SK-MEL-5 (cell line): ENCODE measurements at regions not wholly inside any gene's neighbourhood (a gene's known extent, or its start where the extent isn't known, plus 50 kb on each side); places are given as distances from the start of the nearest gene placed in this dataset.

Experiments used
- DNase-seq: peaks from one replicate; pipeline ENCODE4 v3.0.0-alpha.2; 2016; ENCODE audit warnings: low read depth, low spot score
- in situ Hi-C: cut with HindIII; loops from 2 replicates; pipeline ENCODE4 v1.10.0; 2016; ENCODE audit warnings: low sequenced_read_pairs, high pct_unique_total_duplicates, low pct_unique_long_range_greater_than_20kb

DNA sequence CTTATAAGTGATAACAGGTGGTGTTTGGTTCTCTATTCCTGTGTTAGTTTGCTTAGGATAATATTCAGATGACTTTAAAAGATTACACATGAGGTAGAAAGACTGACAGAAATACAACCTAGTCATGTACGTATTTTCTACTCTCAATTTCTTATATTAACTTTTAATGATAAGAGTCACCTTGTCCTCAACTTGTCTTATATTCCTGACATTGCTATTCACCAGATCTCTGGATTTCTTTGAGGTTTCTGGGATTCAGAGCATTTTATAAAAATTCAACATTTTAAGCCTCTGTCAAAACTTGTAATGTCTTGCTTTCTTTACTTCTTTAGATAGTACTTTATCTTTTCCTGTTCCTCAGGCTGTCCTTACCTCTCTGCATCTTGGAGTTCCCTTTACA is 234.2 kb downstream of the TBX15 start:
- in situ Hi-C loops: no loop called here
- no peak for DNase-seq

GRCh38 chr1:118751166-118751565 is 237.0 kb downstream of the TBX15 start:
- DNase-seq: no peak
- in situ Hi-C loops: no loop called here

DNA sequence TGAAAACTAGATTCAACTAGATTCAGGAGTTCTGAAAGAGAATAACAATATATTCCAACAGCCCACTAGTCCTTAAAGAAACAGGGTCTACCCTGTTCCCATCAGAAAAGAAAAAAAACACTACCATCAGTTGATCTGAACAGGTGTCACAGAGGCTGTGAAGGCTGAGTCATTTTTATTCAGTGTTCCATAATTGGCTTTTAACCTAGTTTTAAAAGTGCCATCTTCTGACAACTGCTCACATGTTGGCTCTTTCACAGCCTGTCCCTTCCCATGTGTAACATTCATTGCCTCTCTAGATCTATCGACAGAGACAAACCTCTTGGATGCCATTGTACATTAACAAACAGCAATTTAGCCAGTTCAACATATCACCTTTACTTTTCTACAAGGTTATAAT is 243.7 kb downstream of the TBX15 start:
- DNase-seq: no peak
- in situ Hi-C loops: no loop called here

- in situ Hi-C loops: no loop called here
- no peak for DNase-seq
Measured at GRCh38 chr1:118739501-118739900, 248.6 kb downstream of the TBX15 start.

DNA sequence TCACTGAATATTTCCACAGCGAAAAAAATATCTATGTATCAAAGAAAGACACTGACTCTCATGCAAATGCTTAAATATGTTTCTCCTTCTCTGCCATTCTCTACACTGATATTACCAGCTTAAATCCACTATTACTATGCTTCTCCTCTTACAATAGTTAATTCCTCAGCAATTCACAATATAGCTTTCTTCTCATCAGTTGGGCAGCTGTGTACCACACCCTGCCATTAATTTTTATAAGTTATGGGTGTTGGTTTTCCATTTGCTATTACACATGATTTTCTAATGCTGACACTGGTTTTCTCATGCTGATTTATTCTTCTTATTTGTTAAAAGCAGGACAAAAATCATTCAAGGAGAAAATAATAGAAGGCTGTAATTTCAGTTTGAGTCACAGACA is 251.8 kb downstream of the TBX15 start:
- DNase-seq: no peak
- in situ Hi-C loops: no loop called here

DNA sequence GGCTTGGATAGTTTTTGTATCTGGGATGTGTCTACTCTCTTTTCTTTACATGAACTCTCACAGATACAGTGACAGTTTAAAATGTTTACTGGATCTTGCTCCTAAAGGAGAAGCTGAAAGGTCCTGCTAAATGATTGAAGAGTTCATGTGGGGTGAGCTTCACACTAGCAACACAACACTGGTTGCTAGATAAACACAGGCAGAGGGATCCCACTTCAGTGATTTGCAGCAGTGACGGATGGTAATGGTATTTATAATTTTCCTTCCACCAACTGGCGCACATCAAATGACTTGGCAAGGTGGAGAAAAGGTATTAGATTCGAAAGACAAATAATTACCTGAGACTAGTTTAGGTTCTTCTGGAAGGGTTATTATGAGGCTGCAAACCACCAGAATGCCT is 270.2 kb downstream of the TBX15 start:
- in situ Hi-C loops: no loop called here
- no peak for DNase-seq

DNA sequence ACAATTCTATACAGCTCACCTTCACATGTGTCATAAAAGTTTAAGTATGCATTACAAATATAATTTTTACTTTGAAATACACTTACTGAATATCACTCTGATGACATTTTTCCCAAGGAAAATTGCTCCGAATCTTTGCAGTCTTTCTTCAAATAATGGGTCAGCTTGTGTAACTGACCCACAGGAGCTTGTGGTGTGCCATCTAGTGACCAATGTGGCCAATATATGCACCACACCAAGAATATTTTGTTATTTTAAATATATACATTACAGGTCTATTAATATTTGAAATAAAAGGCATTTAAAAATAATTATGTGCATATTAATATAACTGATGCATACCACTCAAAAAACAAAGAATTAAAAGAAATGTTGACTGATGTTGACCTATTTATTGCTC is 271.4 kb downstream of the TBX15 start:
- in situ Hi-C loops: no loop called here

DNA sequence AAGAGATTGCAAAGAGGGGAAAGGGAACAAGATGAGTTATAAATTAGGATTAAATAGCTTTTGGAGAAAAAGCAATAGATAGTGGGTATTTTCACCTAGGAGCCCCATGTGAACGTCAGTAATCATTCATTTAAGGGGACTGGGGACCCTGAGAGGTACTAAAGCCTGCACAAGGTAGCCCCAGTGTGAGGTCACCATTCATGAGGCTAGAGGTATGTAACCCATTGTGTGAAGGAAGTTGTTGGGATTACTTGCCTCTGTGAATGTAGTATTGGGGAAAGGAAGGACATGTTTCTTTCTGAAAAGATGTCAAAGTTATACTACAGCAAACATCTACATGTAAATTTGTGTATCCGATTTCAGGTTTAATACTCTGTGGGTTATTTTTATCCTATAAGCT is 276.8 kb downstream of the TBX15 start:
- in situ Hi-C loops: no loop called here

More for the DNA sequence above, 271.4 kb downstream of the TBX15 start:
- peak; percentile 29 for DNase-seq

GRCh38 chr1:118698911-118699310 is 289.2 kb downstream of the TBX15 start:
- no peak for DNase-seq
- in situ Hi-C loops: no loop called here

More for the DNA sequence above, 276.8 kb downstream of the TBX15 start:
- DNase-seq: no peak

- DNase-seq: no peak
- in situ Hi-C loops: no loop called here
Measured at GRCh38 chr1:118692143-118692542, 296.0 kb downstream of the TBX15 start.

DNA sequence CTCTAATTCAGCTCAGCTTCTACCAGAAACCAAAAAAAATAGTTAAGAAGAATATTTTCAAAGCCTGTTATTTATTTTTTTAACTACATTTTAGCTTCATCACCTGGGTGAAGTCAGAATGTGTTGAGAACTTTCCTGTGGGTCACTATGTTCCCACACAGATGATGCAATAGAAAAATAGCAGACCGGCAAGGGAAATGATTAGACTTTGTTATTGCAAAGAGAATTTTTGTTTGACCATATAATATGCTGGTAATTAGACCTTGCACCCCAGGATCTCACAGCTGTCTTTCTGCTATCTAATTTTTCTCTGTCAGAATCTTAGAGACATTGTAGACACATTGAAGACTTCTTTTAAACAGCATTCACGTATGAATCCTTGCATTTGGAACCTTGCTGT is 299.3 kb downstream of the TBX15 start:
- in situ Hi-C loops: no loop called here
- no peak for DNase-seq

DNA sequence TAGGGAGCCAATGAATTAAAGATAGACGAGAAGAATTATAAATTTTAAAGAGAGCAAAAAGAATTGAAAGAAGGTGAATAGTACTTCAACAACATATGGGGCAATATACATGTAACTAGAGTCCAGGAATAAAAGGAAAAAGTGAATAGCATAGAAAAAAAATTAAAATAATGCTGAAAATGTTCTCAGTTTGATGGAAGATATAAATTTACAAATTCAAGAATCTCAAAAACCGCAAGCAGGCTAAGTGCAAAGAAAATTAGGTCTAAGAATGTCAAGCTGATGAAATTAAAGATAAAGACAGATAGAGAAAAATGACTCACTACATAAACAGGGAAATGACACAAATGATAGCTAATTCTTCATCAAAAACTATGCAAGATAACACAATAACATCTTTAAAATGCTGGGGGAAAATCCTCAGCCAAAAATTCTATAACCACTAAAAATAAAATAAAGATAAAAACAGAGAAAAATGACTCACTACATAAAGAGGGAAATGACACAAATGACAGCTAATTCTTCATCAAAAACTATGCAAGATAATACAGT is 326.3 kb downstream of the TBX15 start:
- DNase-seq: no peak
- in situ Hi-C loops: no loop called here

DNA sequence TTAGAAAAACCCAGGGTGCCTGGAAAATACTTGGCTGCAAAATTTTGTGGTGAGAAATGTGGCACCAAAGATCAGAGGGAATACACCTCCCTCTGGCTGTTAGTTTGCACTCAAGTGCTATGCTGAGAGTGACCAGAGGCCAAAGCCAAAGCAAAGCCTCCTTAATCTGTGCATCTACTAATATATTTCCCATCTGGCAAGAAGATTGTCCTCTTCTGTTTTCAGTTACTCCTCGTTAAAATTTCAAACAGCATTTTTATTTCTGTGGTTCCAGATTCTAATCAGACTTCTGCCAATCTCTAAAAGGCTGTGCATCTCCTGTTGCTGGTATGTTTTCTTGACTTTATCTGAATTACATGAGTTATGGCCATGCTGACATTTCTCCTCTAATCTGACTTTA is 327.4 kb downstream of the TBX15 start:
- in situ Hi-C loops: no loop called here
- no peak for DNase-seq

- in situ Hi-C loops: no loop called here
- DNase-seq: no peak
Measured at GRCh38 chr1:118659646-118660045, 328.5 kb downstream of the TBX15 start.

DNA sequence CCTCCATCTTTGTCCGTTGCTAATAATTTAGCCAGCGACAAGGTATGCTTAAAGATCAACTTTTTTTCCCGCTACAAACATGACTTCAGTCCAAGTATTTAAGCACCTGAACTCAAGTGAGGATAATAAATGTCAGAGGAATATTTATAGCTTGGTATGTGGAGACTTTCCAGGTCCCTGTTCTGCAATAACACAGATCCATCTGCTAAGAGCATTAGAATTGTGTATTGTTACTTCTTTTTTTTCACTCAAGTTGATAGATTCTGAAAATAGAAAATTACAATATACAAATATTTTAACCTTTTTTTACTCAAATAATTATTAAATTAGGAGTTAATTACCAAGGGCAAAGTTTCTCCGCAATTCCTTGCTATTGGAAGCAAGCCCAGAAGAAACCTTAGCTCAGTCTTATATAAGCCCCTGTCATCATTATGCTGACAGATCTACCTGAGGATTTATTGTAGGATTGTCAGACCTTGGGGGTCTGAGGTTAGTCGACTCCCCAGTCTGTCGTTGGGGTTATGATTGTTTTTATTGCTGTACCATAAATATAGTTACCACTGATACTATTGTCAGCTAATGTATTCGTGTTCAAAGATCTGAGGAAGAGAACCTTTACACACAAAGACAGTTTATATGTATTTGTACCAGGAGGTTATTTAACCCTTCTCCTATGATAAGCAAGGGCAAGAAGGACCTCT is 337.9 kb downstream of the TBX15 start:
- DNase-seq: no peak
- in situ Hi-C loops: no loop called here

- DNase-seq: no peak
- in situ Hi-C loops: no loop called here
Measured at GRCh38 chr1:118649369-118650106, 338.6 kb downstream of the TBX15 start.

DNA sequence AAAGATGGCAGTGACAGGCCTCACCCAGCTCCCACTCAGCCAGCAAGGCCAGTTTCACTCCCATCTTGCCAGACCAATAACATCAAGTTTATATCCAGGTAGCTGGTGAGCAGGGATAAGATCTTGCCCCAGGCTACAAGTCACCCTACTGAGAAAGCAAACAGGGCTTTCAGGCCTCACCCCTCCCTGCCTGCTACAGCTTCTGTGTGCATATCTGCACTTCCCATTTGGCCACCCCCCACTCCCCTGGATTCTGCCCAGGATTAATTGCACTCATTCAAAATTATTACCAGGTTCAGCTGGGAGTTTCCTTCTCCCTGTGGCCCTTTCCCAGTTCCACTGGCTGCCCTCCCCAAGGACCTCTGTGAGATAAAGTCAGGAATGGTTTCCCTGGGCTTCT is 352.1 kb downstream of the TBX15 start:
- DNase-seq: no peak
- in situ Hi-C loops: no loop called here

GRCh38 chr1:118627435-118627834 is 360.7 kb downstream of the TBX15 start:
- in situ Hi-C loops: no loop called here
- DNase-seq: no peak

- in situ Hi-C loops: no loop called here
Measured at GRCh38 chr1:118621839-118622238, 366.3 kb downstream of the TBX15 start.

More at GRCh38 chr1:118621839-118622238, 366.3 kb downstream of the TBX15 start:
- no peak for DNase-seq
